Amygdala (tissue), 56 donors: ENCODE measurements at regions not wholly inside any gene's neighbourhood (a gene's known extent, or its start where the extent isn't known, plus 50 kb on each side); places are given as distances from the start of the nearest gene placed in this dataset.
"Not testable (repeated sequence)": the region's sequence is repeated elsewhere in the genome, so short reads cannot be mapped to it uniquely, and the experiment has no call there.

Experiments
- DNase-seq, 56 donors: peaks; one replicate each; lab custom pipeline; 2025; lab: John Stamatoyannopoulos, UW

GRCh38 chr9:82424599-82425120 lies 436.1 kb downstream of the SPATA31D1 start:
- DNase-seq, result no peak

GRCh38 chr9:82431121-82431520 lies 442.5 kb downstream of the SPATA31D1 start:
- DNase-seq, result no peak

GRCh38 chr9:82433290-82433931 lies 444.8 kb downstream of the SPATA31D1 start:
- DNase-seq, result not testable (repeated sequence)

- DNase-seq, result no peak
Measured at GRCh38 chr9:82436475-82436874, 447.9 kb downstream of the SPATA31D1 start.

GRCh38 chr9:82437183-82437582 lies 448.6 kb downstream of the SPATA31D1 start:
- not testable (repeated sequence) for DNase-seq

- no peak for DNase-seq
Measured at GRCh38 chr9:82438581-82438980, 450.0 kb downstream of the SPATA31D1 start.

GRCh38 chr9:82443312-82443711 lies 454.7 kb downstream of the SPATA31D1 start:
- no peak for DNase-seq

GRCh38 chr9:82445556-82445955 lies 457.0 kb downstream of the SPATA31D1 start:
- DNase-seq, result no peak

GRCh38 chr9:82447343-82447742 lies 458.8 kb downstream of the SPATA31D1 start:
- DNase-seq, result no peak

- no peak for DNase-seq
Measured at GRCh38 chr9:82449986-82450385, 461.4 kb downstream of the SPATA31D1 start.

- DNase-seq, result no peak
Measured at GRCh38 chr9:82454509-82455190, 466.1 kb downstream of the SPATA31D1 start.

- no peak for DNase-seq
Measured at GRCh38 chr9:82456642-82457041, 468.1 kb downstream of the SPATA31D1 start.

GRCh38 chr9:82457298-82457697 lies 468.7 kb downstream of the SPATA31D1 start:
- no peak for DNase-seq

- DNase-seq, result no peak
Measured at GRCh38 chr9:82457891-82458290, 469.3 kb downstream of the SPATA31D1 start.

- no peak for DNase-seq
Measured at GRCh38 chr9:82458296-82458695, 469.7 kb downstream of the SPATA31D1 start.

GRCh38 chr9:82466616-82467260 lies 478.2 kb downstream of the SPATA31D1 start:
- no peak for DNase-seq

- DNase-seq, result no peak
Measured at GRCh38 chr9:82467436-82467835, 478.9 kb downstream of the SPATA31D1 start.

GRCh38 chr9:82474235-82474634 lies 485.7 kb downstream of the SPATA31D1 start:
- no peak for DNase-seq

GRCh38 chr9:82475584-82476301 lies 487.2 kb downstream of the SPATA31D1 start:
- no peak for DNase-seq

- DNase-seq, result no peak
Measured at GRCh38 chr9:82480921-82481320, 492.3 kb downstream of the SPATA31D1 start.

- no peak for DNase-seq
Measured at GRCh38 chr9:82487935-82488312, 499.4 kb downstream of the SPATA31D1 start.
